ENCODE measurements at regions not wholly inside any gene's neighbourhood (a gene's known extent, or its start where the extent isn't known, plus 50 kb on each side); places are given as distances from the start of the nearest gene placed in this dataset.

DNA sequence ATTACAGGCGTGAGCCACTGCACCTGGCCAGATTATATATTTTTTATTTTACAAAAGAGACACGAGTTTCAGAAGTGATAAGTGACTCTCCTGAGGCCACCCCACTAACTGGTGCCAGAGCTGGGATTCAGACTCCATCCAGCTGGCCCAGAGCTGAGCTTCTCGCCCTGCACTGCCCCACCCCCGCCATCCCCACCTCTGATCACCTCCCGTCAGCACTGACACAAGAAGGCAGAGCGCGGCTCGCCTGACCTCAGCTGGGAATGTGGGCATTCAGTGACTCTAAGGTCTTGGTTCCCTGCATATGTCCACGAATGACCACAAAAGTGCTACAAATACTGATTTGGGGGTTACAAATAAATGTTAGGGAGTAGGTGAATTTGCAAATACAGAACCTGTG, 56.1 kb upstream of the GALNT15 start:
- DNase-seq = no peak

DNA sequence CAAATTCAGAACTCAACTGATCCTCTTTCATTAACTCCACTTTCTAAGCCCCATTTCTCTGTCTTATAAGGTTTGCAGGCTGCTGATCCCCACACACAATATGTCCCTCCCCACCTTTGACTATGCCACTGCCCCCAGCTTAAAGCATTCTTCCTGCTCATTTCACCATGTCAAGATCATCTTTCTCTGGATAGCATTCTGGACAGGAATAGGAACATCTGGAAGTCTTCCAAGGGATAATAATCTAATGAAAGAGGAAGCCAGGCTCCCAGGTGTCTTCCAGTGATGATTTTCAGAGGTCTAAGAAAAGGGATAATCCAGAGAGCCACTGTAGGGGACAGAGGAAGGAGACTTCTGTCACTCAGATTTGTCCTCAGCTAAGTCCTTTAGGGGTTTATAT, 54.6 kb upstream of the GALNT15 start:
- no peak for DNase-seq

DNA sequence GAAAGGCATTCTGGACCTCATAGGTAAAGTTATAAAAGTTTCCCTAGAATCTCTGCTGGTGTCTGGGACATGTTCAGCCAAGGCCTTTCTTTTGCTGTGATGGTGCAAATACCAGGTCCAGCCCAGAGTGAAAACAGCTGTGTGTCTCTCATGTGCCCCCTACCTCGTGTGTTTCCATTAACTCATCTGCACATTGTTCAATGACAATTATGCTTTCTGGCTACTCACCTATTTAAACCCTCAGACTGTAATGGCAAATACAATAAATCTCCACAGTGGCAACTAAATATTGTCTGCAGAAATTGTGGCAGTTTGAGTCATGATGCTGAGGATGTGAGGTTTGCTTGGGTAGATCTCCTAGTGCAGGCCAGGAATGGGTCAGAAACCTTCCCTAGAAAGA, 53.1 kb upstream of the GALNT15 start:
- no peak for DNase-seq

DNA sequence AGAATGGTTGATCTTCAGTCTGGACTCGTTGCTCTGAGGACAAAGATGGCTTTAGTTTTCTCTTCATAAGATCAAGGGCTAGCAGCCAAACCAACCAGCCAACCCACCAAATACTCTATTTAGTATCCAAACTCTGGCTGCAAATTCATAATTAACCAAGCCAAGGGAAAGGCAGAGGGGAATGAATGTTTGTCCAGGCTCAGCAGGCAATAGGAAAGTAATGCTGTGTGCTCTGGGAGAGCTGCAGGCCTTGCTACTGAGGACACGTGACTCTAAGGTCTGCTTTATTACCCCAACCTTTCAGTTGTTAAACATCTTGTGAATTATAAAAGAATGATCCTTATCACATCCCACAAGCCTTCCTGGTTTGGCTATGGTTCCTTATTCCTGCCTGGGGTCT, 52.3 kb upstream of the GALNT15 start:
- DNase-seq = no peak

DNA sequence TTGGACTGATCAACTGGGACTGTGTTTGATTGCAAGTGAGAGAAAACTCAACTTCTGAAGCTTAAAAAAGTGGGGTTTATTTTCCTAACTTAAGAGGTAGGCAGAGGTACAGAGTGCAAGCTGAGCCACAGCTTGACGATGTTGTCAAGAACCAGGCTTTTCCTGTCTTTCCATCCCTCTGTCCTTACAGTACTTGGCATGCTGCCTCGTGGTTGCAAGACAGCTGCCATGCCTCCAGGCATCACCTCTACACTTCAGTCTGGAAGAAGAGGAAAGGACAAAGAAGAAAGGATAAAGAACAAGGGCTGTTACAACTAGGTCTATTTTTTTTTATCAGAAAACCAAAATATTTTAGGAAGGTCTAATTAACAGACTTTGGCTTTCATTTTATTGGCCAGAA, 51.8 kb upstream of the GALNT15 start:
- no peak for DNase-seq

DNA sequence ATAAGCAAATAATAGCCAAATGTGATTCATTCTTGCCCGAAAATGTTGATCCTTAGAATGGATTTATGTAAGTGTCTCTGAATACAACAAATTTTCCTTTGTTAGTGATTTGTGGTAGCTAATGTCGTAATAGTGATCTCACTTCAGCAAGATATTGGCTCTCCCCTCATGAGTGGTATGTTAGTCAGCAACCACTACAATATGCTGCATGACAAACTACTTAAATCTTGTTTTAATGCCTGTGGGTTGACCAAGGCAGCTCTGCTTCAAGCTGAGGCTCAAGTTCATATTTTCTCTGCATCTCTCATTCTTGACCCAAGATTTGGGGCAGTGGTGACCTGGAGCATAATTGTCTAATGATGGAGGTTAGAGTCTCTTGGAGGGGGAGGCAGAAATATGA, 49.8 kb upstream of the GALNT15 start:
- no peak for DNase-seq

All from CD4-positive, alpha-beta T cell treated with Interleukin-10 for 1 hour (primary cell).